Mucosa of gallbladder (tissue), 1 donor: ENCODE measurements at regions not wholly inside any gene's neighbourhood (a gene's known extent, or its start where the extent isn't known, plus 50 kb on each side); places are given as distances from the start of the nearest gene placed in this dataset.
"Not testable (repeated sequence)": the region's sequence is repeated elsewhere in the genome, so short reads cannot be mapped to it uniquely, and the experiment has no call there.

Experiments used
- DNase-seq: peaks from one replicate; pipeline ENCODE4 v3.0.0-alpha.2; 2020; ENCODE audit warnings: low spot score
- donor health status: DM: no; HTN: no; CAD: no.

GRCh38 chr13:65946387-65946786, 1283.7 kb downstream of the PCDH9 start:
- DNase-seq: no peak

- DNase-seq: no peak
Measured at GRCh38 chr13:65943708-65944107, 1286.4 kb downstream of the PCDH9 start.

GRCh38 chr13:65943024-65943423, 1287.1 kb downstream of the PCDH9 start:
- DNase-seq: no peak

- peak; percentile 15 for DNase-seq
Measured at GRCh38 chr13:65940720-65941119, 1289.4 kb downstream of the PCDH9 start.

GRCh38 chr13:65937251-65937650, 1292.9 kb downstream of the PCDH9 start:
- no peak for DNase-seq

GRCh38 chr13:65936249-65936648, 1293.9 kb downstream of the PCDH9 start:
- no peak for DNase-seq

- DNase-seq: no peak
Measured at GRCh38 chr13:65932587-65933239, 1297.4 kb downstream of the PCDH9 start.

GRCh38 chr13:65932013-65932412, 1298.1 kb downstream of the PCDH9 start:
- no peak for DNase-seq

- no peak for DNase-seq
Measured at GRCh38 chr13:65929436-65929835, 1300.7 kb downstream of the PCDH9 start.

- DNase-seq: peak; percentile 29
Measured at GRCh38 chr13:65926750-65927171, 1303.4 kb downstream of the PCDH9 start.

GRCh38 chr13:65922846-65923245, 1307.3 kb downstream of the PCDH9 start:
- DNase-seq: not testable (repeated sequence)

- no peak for DNase-seq
Measured at GRCh38 chr13:65921933-65922332, 1308.2 kb downstream of the PCDH9 start.

- DNase-seq: no peak
Measured at GRCh38 chr13:65917731-65918130, 1312.4 kb downstream of the PCDH9 start.

- DNase-seq: no peak
Measured at GRCh38 chr13:65915195-65915594, 1314.9 kb downstream of the PCDH9 start.

- no peak for DNase-seq
Measured at GRCh38 chr13:65914716-65915115, 1315.4 kb downstream of the PCDH9 start.

GRCh38 chr13:65913173-65913572, 1317.0 kb downstream of the PCDH9 start:
- no peak for DNase-seq

GRCh38 chr13:65912516-65912915, 1317.6 kb downstream of the PCDH9 start:
- no peak for DNase-seq

GRCh38 chr13:65911546-65912193, 1318.5 kb downstream of the PCDH9 start:
- no peak for DNase-seq

- DNase-seq: no peak
Measured at GRCh38 chr13:65909501-65909900, 1320.6 kb downstream of the PCDH9 start.

- DNase-seq: no peak
Measured at GRCh38 chr13:65907666-65908525, 1322.2 kb downstream of the PCDH9 start.

GRCh38 chr13:65901723-65902122, 1328.4 kb downstream of the PCDH9 start:
- DNase-seq: no peak

GRCh38 chr13:65894049-65894448, 1336.1 kb downstream of the PCDH9 start:
- DNase-seq: no peak

- DNase-seq: no peak
Measured at GRCh38 chr13:65892859-65893258, 1337.3 kb downstream of the PCDH9 start.
